Spinal cord (tissue), 9 donors: ENCODE measurements at regions not wholly inside any gene's neighbourhood (a gene's known extent, or its start where the extent isn't known, plus 50 kb on each side); places are given as distances from the start of the nearest gene placed in this dataset.
A peak's percentile ranks its signal among the peaks of the same experiment; 100 is the strongest.

Experiments
- DNase-seq, 6 donors: peaks; one replicate each; pipeline versions ENCODE4 v3.0.0 to v3.0.0-alpha.2; 2013 to 2015; ENCODE audit warnings: low spot score in 6 of 6, low read depth in 4 of 6
- H3K27ac ChIP-seq: one replicate; pipeline ENCODE4 v1.5.1; 2013; ENCODE audit warnings: low read depth, low read length, control low read depth
- H3K27me3 ChIP-seq: one replicate; pipeline ENCODE4 v1.6.1; 2013; ENCODE audit warnings: low read length; ENCODE audit not compliant: control insufficient read depth, insufficient read depth
- H3K36me3 ChIP-seq: one replicate; pipeline ENCODE4 v1.6.1; 2013; ENCODE audit warnings: low read length; ENCODE audit not compliant: control insufficient read depth, insufficient read depth
- H3K4me1 ChIP-seq: one replicate; pipeline ENCODE4 v1.6.1; 2013; ENCODE audit warnings: low read length; ENCODE audit not compliant: control insufficient read depth, insufficient read depth
- H3K4me3 ChIP-seq: one replicate; pipeline ENCODE4 v1.5.1; 2013; ENCODE audit warnings: low read depth, low read length, control low read depth
- H3K9me3 ChIP-seq: one replicate; pipeline ENCODE4 v1.6.1; 2013; ENCODE audit warnings: low read length; ENCODE audit not compliant: control insufficient read depth, insufficient read depth
- WGBS: methylation state at CpG from one replicate; pipeline ENCODE4 v1.1.5; 2013; ENCODE audit warnings: missing lambda C conversion rate; ENCODE audit not compliant: insufficient coverage; 5-methylcytosine and 5-hydroxymethylcytosine counted together
- donor health status: healthy.

DNA sequence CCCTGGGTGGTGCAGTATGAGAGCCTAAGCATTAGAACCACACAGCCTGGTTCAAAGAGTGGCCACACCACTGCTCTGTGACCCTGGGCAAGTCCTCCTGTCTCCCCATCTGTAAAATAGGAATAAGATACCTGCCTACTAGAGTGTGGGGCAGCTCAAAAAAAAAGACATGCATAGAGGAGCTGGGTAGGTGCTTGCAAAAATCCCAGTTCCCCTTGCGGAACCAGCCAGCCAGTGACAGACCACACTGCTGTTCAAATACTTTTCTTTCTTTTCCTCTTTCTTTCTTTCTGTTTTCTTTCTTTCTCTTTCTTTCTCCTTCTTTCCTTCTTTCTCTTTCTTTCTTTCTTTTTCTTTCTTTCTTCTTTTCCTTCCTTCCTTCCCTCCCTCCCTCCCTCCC, 63.0 kb upstream of the TRIM2 start:
- Histone ChIP-seq H3K36me3 (no peaks in the 10 kb centered on the region), H3K4me1 (peaks cover 26% of the 10 kb centered on the region), H3K9me3 (no peaks in the 10 kb centered on the region), H3K27ac (no peak overlapping the region), H3K27me3 (no peaks in the 10 kb centered on the region), H3K4me3 (no peak overlapping the region)
- no peak for DNase-seq
- WGBS: 100% methylated on average over 1 of the region's 1 CpG

GRCh38 chr4:153142700-153143438, 61.4 kb upstream of the TRIM2 start:
- Histone ChIP-seq H3K27ac (peak overlapping the region; percentile 61), H3K36me3 (no peaks in the 10 kb centered on the region), H3K4me1 (peaks cover 30% of the 10 kb centered on the region), H3K9me3 (no peaks in the 10 kb centered on the region), H3K27me3 (no peaks in the 10 kb centered on the region), H3K4me3 (no peak overlapping the region)
- WGBS: 40% methylated on average over 2 of the region's 7 CpGs
- DNase-seq: peak; percentile 62 to 98 (median 84)

DNA sequence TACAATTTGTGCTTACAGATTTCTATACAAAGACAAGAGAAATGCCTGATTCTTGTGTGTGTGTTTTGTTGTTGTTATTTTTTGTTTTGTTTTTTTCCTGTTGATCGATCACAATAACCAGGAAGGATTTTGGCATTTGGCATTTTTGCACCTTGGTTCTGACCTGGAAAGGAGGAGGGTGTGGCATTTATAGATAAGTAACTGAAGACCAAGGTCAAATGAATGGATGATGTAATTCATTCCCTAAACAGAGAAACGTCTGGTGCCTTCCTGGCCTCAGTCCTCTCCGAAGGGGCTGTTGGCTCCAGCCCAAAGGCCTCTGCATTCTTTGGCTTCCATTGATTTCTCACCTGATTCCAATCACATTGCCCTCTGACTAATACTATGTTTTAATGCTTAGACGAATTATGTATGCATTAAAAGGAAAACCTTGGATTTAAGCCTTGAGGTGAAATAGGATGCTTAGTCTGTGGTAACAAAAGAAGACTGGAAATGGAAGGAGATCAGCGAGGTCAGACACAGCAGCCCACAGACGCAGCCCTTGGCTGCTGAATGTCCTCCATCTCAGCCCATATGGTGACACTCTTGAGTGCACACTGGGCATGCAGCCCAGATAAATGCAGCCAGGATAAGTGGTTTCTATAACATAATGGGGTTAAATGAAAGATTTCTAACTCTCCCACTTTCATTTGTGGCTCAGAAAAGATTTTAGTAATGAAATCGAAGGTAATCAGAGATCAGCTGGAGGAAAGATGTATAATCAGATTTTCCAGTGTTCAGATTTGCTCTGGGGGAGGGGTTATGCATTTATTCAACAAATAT, 60.5 kb upstream of the TRIM2 start:
- Histone ChIP-seq H3K4me1 (peaks cover 25% of the 10 kb centered on the region), H3K36me3 (no peaks in the 10 kb centered on the region), H3K27ac (peak overlapping the region; percentile 61), H3K4me3 (no peak overlapping the region), H3K9me3 (no peaks in the 10 kb centered on the region), H3K27me3 (no peaks in the 10 kb centered on the region)
- peak in 2 of 6 donors; percentile 83 to 85 for DNase-seq
- WGBS: 24% methylated on average over 4 of the region's 7 CpGs

- Histone ChIP-seq H3K27ac (no peak overlapping the region), H3K4me3 (no peak overlapping the region)
Observed at GRCh38 chr4:153146031-153146430, 58.2 kb upstream of the TRIM2 start.

DNA sequence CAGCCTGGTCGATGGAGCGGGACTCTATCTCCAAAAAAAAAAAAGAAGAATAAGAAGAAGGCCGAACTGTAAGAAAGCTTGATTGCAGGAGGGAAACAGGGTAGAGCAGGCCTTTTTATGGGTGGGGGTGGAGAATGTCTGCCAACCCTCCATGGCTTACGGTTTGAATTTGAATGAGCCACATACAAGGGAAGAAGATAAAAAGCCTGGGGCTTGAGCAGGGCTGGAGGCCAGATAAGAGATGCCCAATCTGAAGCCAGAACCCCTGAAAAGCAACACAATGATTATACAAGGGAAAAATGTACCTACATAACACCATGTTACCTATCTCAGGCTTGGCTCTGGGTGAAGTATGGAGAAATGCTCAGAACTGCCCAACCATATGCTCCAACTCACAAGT, 57.3 kb upstream of the TRIM2 start:
- H3K27ac ChIP-seq: no peak overlapping the region
- WGBS: 31% methylated on average over 4 of the region's 4 CpGs
- peak in 1 of 6 donors; percentile 48 for DNase-seq

More at GRCh38 chr4:153146031-153146430, 58.2 kb upstream of the TRIM2 start:
- no peaks in the 10 kb centered on the region for H3K36me3 ChIP-seq
- DNase-seq: no peak
- no peaks in the 10 kb centered on the region for H3K9me3 ChIP-seq
- H3K27me3 ChIP-seq: no peaks in the 10 kb centered on the region
- peaks cover 25% of the 10 kb centered on the region for H3K4me1 ChIP-seq
- WGBS: 50% methylated on average over 1 of the region's 1 CpG

DNA sequence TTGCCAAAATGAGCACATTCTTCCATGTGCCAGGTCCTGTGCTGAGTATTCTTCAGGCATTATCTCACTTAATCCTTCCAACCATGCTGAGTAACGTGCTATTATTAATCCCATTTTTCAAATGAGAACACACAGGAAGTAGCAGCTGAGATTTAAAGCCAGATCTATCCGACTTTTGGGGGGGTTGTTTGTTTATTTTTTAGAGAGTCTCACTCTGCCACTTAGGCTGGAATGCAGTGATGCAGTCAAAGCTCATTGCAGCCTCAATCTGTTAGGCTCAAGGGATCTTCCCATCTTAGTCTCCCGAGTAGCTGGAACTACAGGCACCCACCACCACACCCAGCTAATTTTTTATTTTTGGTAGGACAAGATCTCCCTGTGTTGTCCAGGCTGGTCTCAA, 55.5 kb upstream of the TRIM2 start:
- Histone ChIP-seq H3K4me3 (no peak overlapping the region), H3K36me3 (no peaks in the 10 kb centered on the region), H3K27ac (no peak overlapping the region), H3K4me1 (peaks cover 32% of the 10 kb centered on the region), H3K27me3 (no peaks in the 10 kb centered on the region), H3K9me3 (no peaks in the 10 kb centered on the region)
- no peak for DNase-seq
- WGBS: 80% methylated on average over 1 of the region's 3 CpGs

More for the DNA sequence above, 57.3 kb upstream of the TRIM2 start:
- Histone ChIP-seq H3K27me3 (no peaks in the 10 kb centered on the region), H3K4me1 (peaks cover 30% of the 10 kb centered on the region), H3K36me3 (no peaks in the 10 kb centered on the region), H3K4me3 (no peak overlapping the region), H3K9me3 (no peaks in the 10 kb centered on the region)

DNA sequence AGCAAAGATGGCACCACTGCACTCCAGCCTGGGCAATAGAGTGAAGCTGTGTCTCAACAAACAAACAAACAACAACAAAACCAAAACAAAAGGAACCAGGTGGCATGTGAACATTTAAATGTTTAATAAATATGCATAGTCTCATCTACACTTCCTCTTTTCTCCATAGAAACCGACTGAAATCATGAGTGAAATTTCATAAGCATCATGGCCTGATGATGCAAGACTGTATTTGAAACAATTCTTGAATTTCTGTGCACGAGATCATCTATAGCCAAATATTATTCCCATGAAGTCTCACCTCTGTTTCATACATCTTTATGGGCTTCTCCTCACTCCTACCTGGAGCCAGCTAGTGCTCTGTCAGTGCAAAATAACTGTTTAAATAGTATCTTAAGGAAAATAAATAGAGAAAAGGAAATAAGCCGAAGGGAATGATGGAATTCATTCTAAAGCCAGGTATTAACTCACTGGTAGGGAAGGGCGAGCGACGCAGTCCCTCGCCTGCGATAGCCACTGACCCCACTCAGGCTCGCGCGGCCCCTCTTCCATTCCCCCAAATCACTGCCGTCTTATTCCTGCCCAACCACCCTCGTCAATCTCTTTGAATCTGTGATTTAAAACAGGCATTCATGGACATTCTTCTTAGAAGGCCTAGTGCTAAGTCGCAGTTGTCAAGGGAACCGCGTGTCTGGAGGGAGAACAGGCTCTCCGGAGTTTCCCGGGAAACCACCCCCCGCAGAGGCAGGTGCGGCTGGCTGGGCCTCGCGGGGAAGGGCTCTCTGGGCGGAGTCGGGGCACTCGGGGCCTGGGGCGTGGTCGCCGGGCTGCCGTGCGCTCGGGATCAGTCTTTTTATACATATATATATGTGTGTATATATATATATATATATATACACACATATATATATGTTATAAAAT, 52.4 kb upstream of the TRIM2 start:
- H3K27ac ChIP-seq: peak overlapping the region; percentile 91

GRCh38 chr4:153152501-153153338, 51.5 kb upstream of the TRIM2 start:
- WGBS: under 1% methylated on average over 44 of the region's 44 CpGs
- Histone ChIP-seq H3K27ac (peak overlapping the region; percentile 91), H3K27me3 (no peaks in the 10 kb centered on the region), H3K9me3 (no peaks in the 10 kb centered on the region), H3K4me1 (peaks cover 40% of the 10 kb centered on the region), H3K36me3 (no peaks in the 10 kb centered on the region), H3K4me3 (peak overlapping the region; percentile 71)
- peak in 2 of 6 donors; percentile 94 to 95 for DNase-seq

More for the DNA sequence above, 52.4 kb upstream of the TRIM2 start:
- Histone ChIP-seq H3K36me3 (no peaks in the 10 kb centered on the region), H3K27me3 (no peaks in the 10 kb centered on the region), H3K4me1 (peaks cover 43% of the 10 kb centered on the region), H3K9me3 (no peaks in the 10 kb centered on the region), H3K4me3 (peak overlapping the region; percentile 71)
- WGBS: 4% methylated on average over 10 of the region's 31 CpGs
- DNase-seq: peak in 4 of 6 donors; percentile 85 to 97 (median 92)
